HG03432 (cell line): ENCODE measurements at regions not wholly inside any gene's neighbourhood (a gene's known extent, or its start where the extent isn't known, plus 50 kb on each side); places are given as distances from the start of the nearest gene placed in this dataset.
"Not testable (repeated sequence)": the region's sequence is repeated elsewhere in the genome, so short reads cannot be mapped to it uniquely, and the experiment has no call there.

Source experiments
- ATAC-seq: cut with Tn5 transposase; IDR thresholded peaks from one replicate; pipeline ENCODE4 v1.9.1; 2021; ENCODE audit warnings: mild to moderate bottlenecking, moderate library complexity; ENCODE audit not compliant: unreplicated experiment

- not testable (repeated sequence) for ATAC-seq
These were observed 153.9 kb upstream of the PLGLB2 start for GRCh38 chr2:87593784-87594610.

GRCh38 chr2:87594611-87594992 is 153.3 kb upstream of the PLGLB2 start:
- ATAC-seq: not testable (repeated sequence)

- not testable (repeated sequence) for ATAC-seq
These were observed 152.9 kb upstream of the PLGLB2 start for GRCh38 chr2:87595017-87595416.

- ATAC-seq: not testable (repeated sequence)
These were observed 146.9 kb upstream of the PLGLB2 start for GRCh38 chr2:87600961-87601360.

- not testable (repeated sequence) for ATAC-seq
These were observed 145.8 kb upstream of the PLGLB2 start for GRCh38 chr2:87602118-87602517.

- not testable (repeated sequence) for ATAC-seq
These were observed 145.2 kb upstream of the PLGLB2 start for GRCh38 chr2:87602728-87603127.

- not testable (repeated sequence) for ATAC-seq
These were observed 144.2 kb upstream of the PLGLB2 start for GRCh38 chr2:87603418-87604278.

GRCh38 chr2:87604279-87604818 is 143.5 kb upstream of the PLGLB2 start:
- not testable (repeated sequence) for ATAC-seq

GRCh38 chr2:87604980-87605379 is 142.9 kb upstream of the PLGLB2 start:
- ATAC-seq: not testable (repeated sequence)

GRCh38 chr2:87608377-87609166 is 139.3 kb upstream of the PLGLB2 start:
- ATAC-seq: not testable (repeated sequence)

- ATAC-seq: not testable (repeated sequence)
These were observed 136.9 kb upstream of the PLGLB2 start for GRCh38 chr2:87610974-87611373.

- ATAC-seq: not testable (repeated sequence)
These were observed 136.5 kb upstream of the PLGLB2 start for GRCh38 chr2:87611416-87611815.

- not testable (repeated sequence) for ATAC-seq
These were observed 135.9 kb upstream of the PLGLB2 start for GRCh38 chr2:87611956-87612355.

GRCh38 chr2:87614829-87615434 is 133.0 kb upstream of the PLGLB2 start:
- ATAC-seq: not testable (repeated sequence)

GRCh38 chr2:87619121-87619520 is 128.8 kb upstream of the PLGLB2 start:
- ATAC-seq: not testable (repeated sequence)

- not testable (repeated sequence) for ATAC-seq
These were observed 126.7 kb upstream of the PLGLB2 start for GRCh38 chr2:87621139-87621538.

- not testable (repeated sequence) for ATAC-seq
These were observed 125.2 kb upstream of the PLGLB2 start for GRCh38 chr2:87622720-87623119.

- ATAC-seq: not testable (repeated sequence)
These were observed 118.1 kb upstream of the PLGLB2 start for GRCh38 chr2:87629491-87630458.

- not testable (repeated sequence) for ATAC-seq
These were observed 117.0 kb upstream of the PLGLB2 start for GRCh38 chr2:87630892-87631291.
